Astrocyte of the cerebellum (primary cell): ENCODE measurements at regions not wholly inside any gene's neighbourhood (a gene's known extent, or its start where the extent isn't known, plus 50 kb on each side); places are given as distances from the start of the nearest gene placed in this dataset.

Experiments used
- DNase-seq: peaks from one replicate; pipeline ENCODE4 v3.0.0-alpha.2; 2011; ENCODE audit warnings: low read depth
- H3K4me3 ChIP-seq: 2 replicates; pipeline ENCODE4 v1.5.1; 2011; ENCODE audit warnings: mild to moderate bottlenecking, low read depth, low read length, moderate library complexity
- in situ Hi-C: cut with HindIII; loops from 2 replicates; pipeline ENCODE4 v1.10.0; 2017; ENCODE audit warnings: low sequenced_read_pairs
- TF ChIP-seq, protein P1 (sequence below): IDR thresholded peaks from 2 replicates; pipeline ENCODE4 v1.5.1; 2012; ENCODE audit warnings: low read length, low read depth, moderate library complexity, mild to moderate bottlenecking; ENCODE audit errors: missing control alignments

GRCh38 chr4:44908565-44908964 lies 182.2 kb upstream of the GNPDA2 start:
- TF ChIP-seq, protein P1, sequence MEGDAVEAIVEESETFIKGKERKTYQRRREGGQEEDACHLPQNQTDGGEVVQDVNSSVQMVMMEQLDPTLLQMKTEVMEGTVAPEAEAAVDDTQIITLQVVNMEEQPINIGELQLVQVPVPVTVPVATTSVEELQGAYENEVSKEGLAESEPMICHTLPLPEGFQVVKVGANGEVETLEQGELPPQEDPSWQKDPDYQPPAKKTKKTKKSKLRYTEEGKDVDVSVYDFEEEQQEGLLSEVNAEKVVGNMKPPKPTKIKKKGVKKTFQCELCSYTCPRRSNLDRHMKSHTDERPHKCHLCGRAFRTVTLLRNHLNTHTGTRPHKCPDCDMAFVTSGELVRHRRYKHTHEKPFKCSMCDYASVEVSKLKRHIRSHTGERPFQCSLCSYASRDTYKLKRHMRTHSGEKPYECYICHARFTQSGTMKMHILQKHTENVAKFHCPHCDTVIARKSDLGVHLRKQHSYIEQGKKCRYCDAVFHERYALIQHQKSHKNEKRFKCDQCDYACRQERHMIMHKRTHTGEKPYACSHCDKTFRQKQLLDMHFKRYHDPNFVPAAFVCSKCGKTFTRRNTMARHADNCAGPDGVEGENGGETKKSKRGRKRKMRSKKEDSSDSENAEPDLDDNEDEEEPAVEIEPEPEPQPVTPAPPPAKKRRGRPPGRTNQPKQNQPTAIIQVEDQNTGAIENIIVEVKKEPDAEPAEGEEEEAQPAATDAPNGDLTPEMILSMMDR: no peak
- no peak overlapping the region for H3K4me3 ChIP-seq
- in situ Hi-C loops: no loop called here
- DNase-seq: no peak

- in situ Hi-C loops: no loop called here
- TF ChIP-seq, protein P1: no peak
- H3K4me3 ChIP-seq: no peak overlapping the region
- no peak for DNase-seq
Observed at GRCh38 chr4:44872246-44872645, 145.9 kb upstream of the GNPDA2 start.

DNA sequence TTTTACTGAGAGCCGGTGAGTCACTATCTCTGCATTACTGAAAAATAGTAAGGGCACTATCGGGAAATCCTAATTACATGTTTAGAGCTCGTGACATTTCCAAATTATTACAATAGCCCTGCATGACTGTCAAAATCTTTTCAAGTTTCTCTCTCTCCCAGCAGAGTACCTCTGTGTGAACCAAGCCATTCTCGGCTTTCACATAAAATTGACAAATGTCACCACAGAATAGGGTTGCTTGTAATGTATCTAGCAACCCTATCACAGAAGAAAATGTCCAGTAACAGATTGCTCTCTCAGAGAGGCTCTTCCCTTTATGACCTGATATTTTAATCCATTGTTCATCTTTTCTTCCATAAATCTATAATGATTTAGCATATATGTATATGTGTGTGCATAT lies 144.8 kb upstream of the GNPDA2 start:
- TF ChIP-seq, protein P1: no peak
- no peak overlapping the region for H3K4me3 ChIP-seq
- no peak for DNase-seq
- in situ Hi-C loops: no loop called here

- in situ Hi-C loops: no loop called here
- TF ChIP-seq, protein P1: no peak
- DNase-seq: no peak
Observed at GRCh38 chr4:44869985-44870384, 143.6 kb upstream of the GNPDA2 start.

GRCh38 chr4:44869222-44869882 lies 143.0 kb upstream of the GNPDA2 start:
- in situ Hi-C loops: no loop called here
- no peak for DNase-seq
- H3K4me3 ChIP-seq: no peak overlapping the region
- TF ChIP-seq, protein P1: no peak

More at GRCh38 chr4:44869985-44870384, 143.6 kb upstream of the GNPDA2 start:
- no peak overlapping the region for H3K4me3 ChIP-seq

- TF ChIP-seq, protein P1: no peak
- DNase-seq: no peak
- in situ Hi-C loops: no loop called here
- no peak overlapping the region for H3K4me3 ChIP-seq
Observed at GRCh38 chr4:44861756-44862155, 135.4 kb upstream of the GNPDA2 start.
